Cardiac muscle cell (in vitro differentiated cells and primary cell): ENCODE measurements at regions not wholly inside any gene's neighbourhood (a gene's known extent, or its start where the extent isn't known, plus 50 kb on each side); places are given as distances from the start of the nearest gene placed in this dataset.
"Not testable (repeated sequence)": the region's sequence is repeated elsewhere in the genome, so short reads cannot be mapped to it uniquely, and the experiment has no call there.

Source experiments
- DNase-seq, 2 donors: peaks; one replicate each; pipeline versions ENCODE4 v3.0.0 to v3.0.0-alpha.2; 2010 to 2017; ENCODE audit warnings: low read depth in 1 of 2, low spot score in 1 of 2
- H3K27ac ChIP-seq: fragments of 200-600 bp; sonication (generic); 2 replicates; pipeline ENCODE4 v1.5.1; 2016
- H3K27me3 ChIP-seq: fragments of 200-600 bp; sonication (generic); 2 replicates; pipeline ENCODE4 v1.6.0; 2016; ENCODE audit warnings: control low read depth
- H3K36me3 ChIP-seq: fragments of 200-600 bp; sonication (generic); 2 replicates; pipeline ENCODE4 v1.5.1; 2016; ENCODE audit warnings: control low read depth
- H3K4me1 ChIP-seq: fragments of 200-600 bp; sonication (generic); 2 replicates; pipeline ENCODE4 v1.8.1; 2017; ENCODE audit warnings: low read depth, mild to moderate bottlenecking, mixed run types
- H3K4me3 ChIP-seq: fragments of 200-600 bp; sonication (generic); 2 replicates; pipeline ENCODE4 v1.5.1; 2016; ENCODE audit warnings: mild to moderate bottlenecking
- H3K9me3 ChIP-seq: fragments of 200-600 bp; sonication (generic); 2 replicates; pipeline ENCODE4 v1.5.1; 2017; ENCODE audit warnings: low read depth, mild to moderate bottlenecking, control low read depth
- TF ChIP-seq, protein P1 (sequence below): IDR thresholded peaks from 2 replicates; pipeline ENCODE4 v1.5.1; 2012; ENCODE audit warnings: low read depth, mild to moderate bottlenecking, low read length

DNA sequence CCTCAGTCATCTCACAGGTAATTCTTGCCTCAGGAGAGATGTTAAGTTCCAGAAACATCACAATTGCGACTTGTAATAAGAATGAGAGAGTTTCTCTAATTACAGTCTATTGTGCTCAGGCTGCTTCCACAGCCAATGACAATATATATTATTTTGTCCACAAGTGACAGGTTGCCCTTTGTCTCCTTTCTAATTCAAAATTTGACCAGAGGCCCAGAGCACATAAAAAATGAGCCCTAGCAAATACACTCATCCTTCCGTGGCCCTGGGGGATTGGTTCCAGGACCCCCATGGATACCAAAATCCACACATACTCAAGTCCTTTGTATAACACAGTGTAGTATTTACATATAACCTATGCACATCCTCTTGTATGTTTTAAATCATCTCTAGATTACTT, 88.1 kb upstream of the TMEM170B start:
- H3K4me3 ChIP-seq: no peak overlapping the region
- no peaks in the 10 kb centered on the region for H3K36me3 ChIP-seq
- TF ChIP-seq, protein P1, sequence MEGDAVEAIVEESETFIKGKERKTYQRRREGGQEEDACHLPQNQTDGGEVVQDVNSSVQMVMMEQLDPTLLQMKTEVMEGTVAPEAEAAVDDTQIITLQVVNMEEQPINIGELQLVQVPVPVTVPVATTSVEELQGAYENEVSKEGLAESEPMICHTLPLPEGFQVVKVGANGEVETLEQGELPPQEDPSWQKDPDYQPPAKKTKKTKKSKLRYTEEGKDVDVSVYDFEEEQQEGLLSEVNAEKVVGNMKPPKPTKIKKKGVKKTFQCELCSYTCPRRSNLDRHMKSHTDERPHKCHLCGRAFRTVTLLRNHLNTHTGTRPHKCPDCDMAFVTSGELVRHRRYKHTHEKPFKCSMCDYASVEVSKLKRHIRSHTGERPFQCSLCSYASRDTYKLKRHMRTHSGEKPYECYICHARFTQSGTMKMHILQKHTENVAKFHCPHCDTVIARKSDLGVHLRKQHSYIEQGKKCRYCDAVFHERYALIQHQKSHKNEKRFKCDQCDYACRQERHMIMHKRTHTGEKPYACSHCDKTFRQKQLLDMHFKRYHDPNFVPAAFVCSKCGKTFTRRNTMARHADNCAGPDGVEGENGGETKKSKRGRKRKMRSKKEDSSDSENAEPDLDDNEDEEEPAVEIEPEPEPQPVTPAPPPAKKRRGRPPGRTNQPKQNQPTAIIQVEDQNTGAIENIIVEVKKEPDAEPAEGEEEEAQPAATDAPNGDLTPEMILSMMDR: no peak
- no peaks in the 10 kb centered on the region for H3K4me1 ChIP-seq
- no peaks in the 10 kb centered on the region for H3K9me3 ChIP-seq
- no peak overlapping the region for H3K27ac ChIP-seq
- no peak for DNase-seq
- H3K27me3 ChIP-seq: no peaks in the 10 kb centered on the region

DNA sequence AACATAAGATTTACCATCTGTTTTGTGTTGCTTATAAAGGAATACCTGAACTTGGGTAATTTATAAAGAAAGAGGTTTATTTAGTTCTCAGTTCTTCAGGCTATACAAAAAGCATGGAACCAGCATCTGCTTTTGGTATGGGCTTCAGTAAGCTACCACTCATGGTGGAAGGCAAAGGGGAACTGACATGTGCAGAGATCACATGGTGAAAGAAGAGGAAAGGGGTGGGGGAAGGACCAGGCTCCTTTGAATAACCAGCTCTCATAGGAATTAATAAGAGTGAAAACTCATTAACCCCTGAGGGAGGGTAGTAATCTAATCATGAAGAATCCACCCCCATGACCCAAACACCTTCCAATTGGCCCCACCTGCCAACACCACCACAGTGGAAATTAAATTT, 89.5 kb upstream of the TMEM170B start:
- TF ChIP-seq, protein P1: no peak

DNA sequence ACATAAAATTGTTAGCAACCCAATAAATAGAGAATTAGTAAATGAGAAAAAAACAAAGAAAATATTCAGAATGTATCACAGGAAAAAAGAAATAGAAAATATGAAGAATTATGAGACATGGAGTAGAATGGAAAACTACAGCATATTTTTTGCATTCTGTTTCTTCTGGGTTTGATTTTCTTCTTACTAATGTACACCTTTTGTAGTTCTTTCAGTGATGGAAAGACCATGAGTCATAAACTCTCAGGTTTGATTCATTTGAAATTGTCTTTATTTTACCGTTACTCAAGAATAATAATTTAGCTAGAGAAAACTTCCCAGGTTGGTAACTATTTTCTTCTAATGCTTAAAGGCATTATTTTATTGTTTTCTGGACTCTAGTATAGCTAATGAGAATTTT, 90.3 kb upstream of the TMEM170B start:
- no peak for DNase-seq
- Histone ChIP-seq H3K27ac (no peak overlapping the region), H3K4me3 (no peak overlapping the region), H3K9me3 (no peaks in the 10 kb centered on the region), H3K27me3 (no peaks in the 10 kb centered on the region), H3K4me1 (no peaks in the 10 kb centered on the region), H3K36me3 (no peaks in the 10 kb centered on the region)
- TF ChIP-seq, protein P1: no peak

More for the DNA sequence above, 89.5 kb upstream of the TMEM170B start:
- H3K4me1 ChIP-seq: no peaks in the 10 kb centered on the region
- no peak for DNase-seq
- H3K27ac ChIP-seq: no peak overlapping the region
- H3K27me3 ChIP-seq: no peaks in the 10 kb centered on the region
- no peaks in the 10 kb centered on the region for H3K36me3 ChIP-seq
- H3K9me3 ChIP-seq: no peaks in the 10 kb centered on the region
- no peak overlapping the region for H3K4me3 ChIP-seq

DNA sequence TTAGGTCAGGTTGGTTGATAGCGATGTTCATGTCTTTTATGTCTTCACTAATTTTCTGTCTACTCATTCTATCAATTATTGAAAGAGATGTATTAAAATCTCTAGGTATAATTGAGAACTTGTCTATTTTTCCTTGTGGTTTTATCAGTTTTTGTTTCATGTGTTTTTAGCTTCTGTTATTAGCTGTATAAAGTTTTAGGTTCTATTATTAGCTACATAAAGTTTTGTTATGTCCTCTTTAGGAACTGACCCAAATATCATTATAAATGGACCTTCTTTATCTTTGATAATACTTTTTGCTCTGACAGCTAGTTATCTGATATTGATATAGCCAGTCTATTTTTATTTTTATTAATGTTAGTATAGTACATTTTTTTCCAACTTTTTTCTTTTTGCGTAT, 92.4 kb upstream of the TMEM170B start:
- DNase-seq: no peak
- no peak overlapping the region for H3K4me3 ChIP-seq
- H3K36me3 ChIP-seq: no peaks in the 10 kb centered on the region
- no peak overlapping the region for H3K27ac ChIP-seq
- H3K4me1 ChIP-seq: no peaks in the 10 kb centered on the region
- TF ChIP-seq, protein P1: no peak
- no peaks in the 10 kb centered on the region for H3K9me3 ChIP-seq
- H3K27me3 ChIP-seq: no peaks in the 10 kb centered on the region

DNA sequence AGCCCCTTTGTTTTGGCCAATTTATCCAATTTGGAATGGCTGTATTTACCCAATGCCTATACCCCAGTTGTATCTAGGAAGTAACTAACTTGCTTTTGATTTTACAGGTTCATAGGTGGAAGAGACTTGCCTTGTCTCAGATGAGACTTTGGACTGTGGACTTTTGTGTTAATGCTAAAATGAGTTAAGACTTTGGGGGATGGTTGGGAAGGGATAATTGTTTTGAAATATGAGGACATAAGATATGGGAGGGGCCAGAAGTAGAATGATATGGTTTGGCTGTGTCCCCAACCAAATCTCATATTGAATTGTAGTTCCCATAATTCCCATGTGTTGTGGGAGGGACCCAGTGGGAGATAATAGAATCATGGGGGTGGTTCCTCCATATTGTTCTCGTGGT, 94.4 kb upstream of the TMEM170B start:
- not testable (repeated sequence) for H3K27ac ChIP-seq, H3K4me3 ChIP-seq, H3K27me3 ChIP-seq, H3K9me3 ChIP-seq, DNase-seq, H3K4me1 ChIP-seq, H3K36me3 ChIP-seq

DNA sequence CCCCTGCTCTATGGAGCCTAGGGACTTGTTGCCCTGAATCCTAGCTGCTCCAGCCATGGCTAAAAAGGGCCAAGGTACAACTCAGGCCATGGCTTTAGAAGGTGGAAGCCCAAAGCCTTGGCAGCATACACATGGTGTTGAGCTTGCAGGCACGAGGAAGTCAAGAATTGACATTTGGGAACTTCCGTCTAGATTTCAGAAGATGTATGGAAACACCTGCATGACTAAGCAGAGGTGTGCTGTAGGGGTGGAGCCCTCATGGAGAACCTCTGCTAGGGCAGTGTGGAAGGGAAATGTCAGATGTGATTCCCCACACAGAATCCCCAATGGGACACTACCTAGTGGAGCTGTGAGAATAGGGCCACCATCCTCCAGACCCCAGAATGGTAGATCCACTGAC, 95.1 kb upstream of the TMEM170B start:
- no peaks in the 10 kb centered on the region for H3K9me3 ChIP-seq
- no peak for DNase-seq
- H3K27ac ChIP-seq: no peak overlapping the region
- H3K4me3 ChIP-seq: no peak overlapping the region
- H3K36me3 ChIP-seq: no peaks in the 10 kb centered on the region
- H3K4me1 ChIP-seq: no peaks in the 10 kb centered on the region
- H3K27me3 ChIP-seq: no peaks in the 10 kb centered on the region
- TF ChIP-seq, protein P1: no peak
